ENCODE measurements at regions not wholly inside any gene's neighbourhood (a gene's known extent, or its start where the extent isn't known, plus 50 kb on each side); places are given as distances from the start of the nearest gene placed in this dataset.
A peak's percentile ranks its signal among the peaks of the same experiment; 100 is the strongest.

DNA sequence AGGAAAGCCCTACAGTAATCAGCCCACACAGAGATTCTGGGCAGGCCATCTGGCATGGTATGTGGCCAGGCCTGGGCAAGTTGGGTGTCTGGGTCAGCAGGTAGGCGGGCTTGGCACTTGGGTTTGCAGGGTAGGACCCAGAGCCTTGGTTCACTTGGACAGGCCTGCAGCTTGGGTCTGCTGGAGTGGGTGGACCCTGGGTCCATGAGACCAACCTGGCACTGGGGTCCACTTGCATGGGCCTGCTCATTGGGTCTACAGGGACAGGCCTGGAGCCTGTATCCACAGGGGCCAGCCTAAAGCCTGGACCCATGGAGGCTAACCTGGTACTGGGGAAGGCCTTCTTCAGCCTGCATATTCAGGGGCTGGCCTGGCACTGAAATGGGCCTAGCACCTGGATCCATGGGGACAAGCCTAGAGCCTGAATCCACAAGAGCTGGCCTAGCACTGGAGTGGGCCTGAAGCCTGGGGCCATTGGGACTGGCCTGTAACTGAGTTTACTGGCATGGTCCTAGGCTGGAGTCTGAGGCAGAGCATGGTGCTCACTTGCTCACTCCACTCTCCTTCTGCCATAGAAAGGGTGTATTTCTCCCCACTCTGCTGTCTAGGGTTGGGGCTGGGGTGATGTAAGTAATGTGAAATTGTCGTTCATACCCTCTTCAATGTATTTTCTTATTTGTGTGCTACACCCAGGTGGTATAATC lies 315.0 kb downstream of the AHR start:
- no peak overlapping the region for H3K9ac ChIP-seq (ENCODE audit: low read length)
- DNase-seq (ENCODE audit: low read depth): no peak
- no peaks in the 10 kb centered on the region for H3K36me3 ChIP-seq (ENCODE audit: control insufficient read depth, insufficient read depth, low read length, severe bottlenecking)
- no peak overlapping the region for H3K4me3 ChIP-seq (ENCODE audit: low read length)
- no peaks in the 10 kb centered on the region for H3K27me3 ChIP-seq (replicated peaks; ENCODE audit: control insufficient read depth, insufficient read depth, low read length)
- H3K9me3 ChIP-seq (ENCODE audit: control insufficient read depth, low read length): no peaks in the 10 kb centered on the region
- peaks cover 4% of the 10 kb centered on the region for H3K4me1 ChIP-seq (ENCODE audit: control insufficient read depth, insufficient read depth, low read length)

DNA sequence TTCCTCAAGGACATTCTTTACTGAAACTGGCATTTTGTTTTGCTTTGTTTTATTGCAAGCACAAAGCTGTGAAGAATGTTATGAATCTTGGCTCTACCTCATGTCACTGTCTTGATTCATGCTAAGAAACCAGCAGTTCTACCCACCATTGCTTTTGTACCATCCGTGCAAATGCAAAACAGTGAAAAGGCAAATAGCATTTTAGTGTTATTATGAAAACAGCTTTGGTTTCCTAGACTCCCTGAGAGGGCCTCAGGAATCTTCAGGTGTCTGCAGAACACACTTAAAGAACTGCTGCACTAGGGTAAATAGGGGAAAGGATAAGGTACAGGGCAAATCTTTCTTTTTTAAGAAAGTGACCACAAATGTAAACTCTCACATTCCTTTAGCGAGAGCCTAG lies 318.9 kb downstream of the AHR start:
- no peaks in the 10 kb centered on the region for H3K36me3 ChIP-seq (ENCODE audit: control insufficient read depth, insufficient read depth, low read length, severe bottlenecking)
- H3K9me3 ChIP-seq (ENCODE audit: control insufficient read depth, low read length): no peaks in the 10 kb centered on the region
- no peak overlapping the region for H3K4me3 ChIP-seq (ENCODE audit: low read length)
- no peak overlapping the region for H3K9ac ChIP-seq (ENCODE audit: low read length)
- H3K27me3 ChIP-seq (replicated peaks; ENCODE audit: control insufficient read depth, insufficient read depth, low read length): no peaks in the 10 kb centered on the region
- no peaks in the 10 kb centered on the region for H3K4me1 ChIP-seq (ENCODE audit: control insufficient read depth, insufficient read depth, low read length)
- DNase-seq (ENCODE audit: low read depth): peak; percentile 24

DNA sequence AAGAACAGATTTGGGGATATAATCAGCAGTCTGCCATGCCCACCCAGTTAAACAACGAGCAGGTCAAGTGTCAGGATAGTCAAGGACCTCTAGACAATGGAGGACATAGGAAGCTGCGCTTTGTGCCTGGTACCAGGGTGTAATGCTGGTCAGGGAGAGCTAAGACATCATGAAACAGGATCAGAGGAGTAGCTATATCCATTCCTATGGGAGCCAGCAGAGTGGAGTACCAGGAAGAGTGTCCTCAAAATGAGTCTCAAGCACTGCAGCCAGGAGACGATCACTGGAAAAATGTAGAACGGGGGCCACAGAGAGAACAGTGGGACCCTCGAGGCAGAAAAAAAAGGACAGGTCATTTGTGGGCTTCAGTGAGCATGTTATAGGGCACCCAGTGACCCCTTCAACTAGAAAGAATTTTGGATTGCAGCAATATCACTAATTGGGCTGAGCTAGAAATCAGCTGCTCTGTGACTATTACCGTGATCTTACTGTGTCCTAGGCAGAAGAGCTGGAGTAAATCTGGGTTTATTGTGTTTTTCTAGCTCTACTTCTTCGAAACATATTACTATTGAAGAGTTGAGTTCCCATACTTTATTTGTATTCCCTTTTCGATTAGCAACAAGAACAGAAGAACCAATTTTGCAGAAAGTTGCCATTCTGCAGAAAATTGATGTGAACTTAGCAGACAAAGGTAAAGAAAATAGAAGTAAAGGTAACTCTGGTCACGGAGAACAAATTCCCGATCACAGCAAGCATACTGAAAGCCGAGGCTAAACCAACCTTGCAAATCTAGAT lies 319.6 kb downstream of the AHR start:
- Histone ChIP-seq H3K27me3 (replicated peaks; ENCODE audit: control insufficient read depth, insufficient read depth, low read length) (no peaks in the 10 kb centered on the region), H3K36me3 (ENCODE audit: control insufficient read depth, insufficient read depth, low read length, severe bottlenecking) (no peaks in the 10 kb centered on the region), H3K9me3 (ENCODE audit: control insufficient read depth, low read length) (no peaks in the 10 kb centered on the region), H3K4me1 (ENCODE audit: control insufficient read depth, insufficient read depth, low read length) (peaks cover under 1% of the 10 kb centered on the region), H3K9ac (ENCODE audit: low read length) (no peak overlapping the region), H3K4me3 (ENCODE audit: low read length) (no peak overlapping the region)
- DNase-seq (ENCODE audit: low read depth): no peak

DNA sequence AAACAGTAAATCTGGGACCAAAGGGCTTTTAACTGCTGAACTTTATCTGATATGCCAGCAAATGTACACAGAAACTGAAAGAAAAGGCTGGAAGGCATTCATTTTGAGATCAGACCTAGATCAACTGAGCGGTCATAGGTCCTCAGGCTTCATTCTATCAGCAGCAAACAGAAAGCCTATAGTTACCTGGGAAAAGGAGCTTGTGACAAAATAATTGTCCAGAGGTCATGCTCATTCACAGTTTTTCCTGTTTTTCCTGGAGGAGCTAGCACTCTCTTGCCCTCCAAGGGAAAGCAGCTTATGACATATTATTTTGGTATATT lies 320.2 kb downstream of the AHR start:
- Histone ChIP-seq H3K27me3 (replicated peaks; ENCODE audit: control insufficient read depth, insufficient read depth, low read length) (no peaks in the 10 kb centered on the region), H3K9me3 (ENCODE audit: control insufficient read depth, low read length) (no peaks in the 10 kb centered on the region), H3K4me1 (ENCODE audit: control insufficient read depth, insufficient read depth, low read length) (peaks cover 6% of the 10 kb centered on the region), H3K4me3 (ENCODE audit: low read length) (no peak overlapping the region), H3K9ac (ENCODE audit: low read length) (no peak overlapping the region), H3K36me3 (ENCODE audit: control insufficient read depth, insufficient read depth, low read length, severe bottlenecking) (no peaks in the 10 kb centered on the region)
- DNase-seq (ENCODE audit: low read depth): no peak

DNA sequence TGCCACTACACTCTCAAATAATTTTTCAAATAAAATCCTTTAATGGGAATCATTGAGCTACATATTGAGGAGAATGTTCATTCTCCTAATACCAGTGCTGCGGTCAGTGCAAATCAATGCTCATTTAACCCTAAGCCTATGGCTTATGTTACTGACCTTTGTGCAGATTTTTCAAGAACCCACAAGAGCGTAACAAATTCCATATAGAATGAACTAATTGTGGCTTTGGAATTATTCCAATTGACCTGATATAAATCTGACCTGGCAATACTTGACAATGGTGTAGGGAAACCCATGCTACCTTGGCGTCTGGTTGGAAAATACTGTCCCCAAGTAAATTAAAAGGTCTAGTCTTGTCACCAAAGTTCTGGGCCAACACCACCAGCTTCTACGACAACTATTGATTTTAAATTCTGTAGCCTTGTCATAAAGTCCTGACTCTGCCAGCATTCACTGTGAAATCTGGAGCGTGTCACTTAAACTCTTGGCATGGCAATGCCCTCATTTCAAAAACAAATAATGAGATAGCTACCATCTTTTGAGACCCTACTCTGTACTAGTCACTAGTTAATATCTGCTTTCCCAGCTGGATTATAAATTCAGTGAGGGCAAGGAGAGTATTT lies 320.9 kb downstream of the AHR start:
- H3K4me1 ChIP-seq (ENCODE audit: control insufficient read depth, insufficient read depth, low read length): peaks cover 11% of the 10 kb centered on the region
- H3K36me3 ChIP-seq (ENCODE audit: control insufficient read depth, insufficient read depth, low read length, severe bottlenecking): no peaks in the 10 kb centered on the region
- no peaks in the 10 kb centered on the region for H3K9me3 ChIP-seq (ENCODE audit: control insufficient read depth, low read length)
- no peak overlapping the region for H3K4me3 ChIP-seq (ENCODE audit: low read length)
- DNase-seq (ENCODE audit: low read depth): no peak
- no peak overlapping the region for H3K9ac ChIP-seq (ENCODE audit: low read length)
- H3K27me3 ChIP-seq (replicated peaks; ENCODE audit: control insufficient read depth, insufficient read depth, low read length): no peaks in the 10 kb centered on the region

DNA sequence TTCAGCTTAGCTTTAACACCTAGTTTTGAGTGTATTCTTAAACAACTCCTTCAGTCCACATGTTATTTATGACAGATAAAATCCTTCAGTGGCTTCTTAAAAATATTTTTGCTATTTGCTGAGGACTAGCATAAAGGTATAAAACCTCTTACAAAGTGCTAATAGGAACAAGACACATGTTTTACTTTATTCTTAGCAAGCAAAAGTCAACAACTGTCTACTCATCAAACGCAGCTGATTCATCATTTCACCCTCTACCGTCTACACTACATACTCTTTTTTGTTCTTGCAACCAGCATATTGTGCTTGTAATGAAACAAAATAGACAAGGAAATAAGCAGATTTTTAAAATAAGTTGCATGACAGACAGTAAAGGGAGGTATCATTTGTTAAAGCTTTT lies 319.7 kb downstream of the SNX13 start:
- Histone ChIP-seq H3K4me1 (ENCODE audit: control insufficient read depth, insufficient read depth, low read length) (peaks cover 23% of the 10 kb centered on the region), H3K27me3 (replicated peaks; ENCODE audit: control insufficient read depth, insufficient read depth, low read length) (no peaks in the 10 kb centered on the region), H3K4me3 (ENCODE audit: low read length) (no peak overlapping the region), H3K36me3 (ENCODE audit: control insufficient read depth, insufficient read depth, low read length, severe bottlenecking) (no peaks in the 10 kb centered on the region), H3K9me3 (ENCODE audit: control insufficient read depth, low read length) (no peaks in the 10 kb centered on the region), H3K9ac (ENCODE audit: low read length) (no peak overlapping the region)
- DNase-seq (ENCODE audit: low read depth): no peak

DNA sequence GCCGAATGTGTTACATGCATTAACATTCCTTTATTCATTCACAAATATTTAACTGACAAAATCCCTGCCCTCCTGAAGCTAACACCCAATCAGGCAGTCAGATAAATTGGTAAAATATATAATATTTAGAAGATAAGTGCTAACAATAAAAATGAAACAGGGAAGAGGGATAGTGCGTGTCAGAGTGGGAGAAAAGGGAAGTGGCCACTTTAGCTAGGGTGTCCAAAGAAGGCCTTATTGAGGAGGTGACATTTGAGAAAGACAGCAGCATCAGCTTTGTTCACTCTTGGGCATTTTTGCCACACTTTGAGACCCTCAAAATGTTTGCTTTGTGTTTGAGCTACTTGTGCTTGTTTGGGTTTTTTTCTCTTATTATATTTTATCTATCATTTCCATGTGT lies 317.8 kb downstream of the SNX13 start:
- Histone ChIP-seq H3K4me1 (ENCODE audit: control insufficient read depth, insufficient read depth, low read length) (peaks cover 25% of the 10 kb centered on the region), H3K27me3 (replicated peaks; ENCODE audit: control insufficient read depth, insufficient read depth, low read length) (no peaks in the 10 kb centered on the region), H3K36me3 (ENCODE audit: control insufficient read depth, insufficient read depth, low read length, severe bottlenecking) (no peaks in the 10 kb centered on the region), H3K9ac (ENCODE audit: low read length) (no peak overlapping the region), H3K9me3 (ENCODE audit: control insufficient read depth, low read length) (no peaks in the 10 kb centered on the region), H3K4me3 (ENCODE audit: low read length) (no peak overlapping the region)
- DNase-seq (ENCODE audit: low read depth): no peak

DNA sequence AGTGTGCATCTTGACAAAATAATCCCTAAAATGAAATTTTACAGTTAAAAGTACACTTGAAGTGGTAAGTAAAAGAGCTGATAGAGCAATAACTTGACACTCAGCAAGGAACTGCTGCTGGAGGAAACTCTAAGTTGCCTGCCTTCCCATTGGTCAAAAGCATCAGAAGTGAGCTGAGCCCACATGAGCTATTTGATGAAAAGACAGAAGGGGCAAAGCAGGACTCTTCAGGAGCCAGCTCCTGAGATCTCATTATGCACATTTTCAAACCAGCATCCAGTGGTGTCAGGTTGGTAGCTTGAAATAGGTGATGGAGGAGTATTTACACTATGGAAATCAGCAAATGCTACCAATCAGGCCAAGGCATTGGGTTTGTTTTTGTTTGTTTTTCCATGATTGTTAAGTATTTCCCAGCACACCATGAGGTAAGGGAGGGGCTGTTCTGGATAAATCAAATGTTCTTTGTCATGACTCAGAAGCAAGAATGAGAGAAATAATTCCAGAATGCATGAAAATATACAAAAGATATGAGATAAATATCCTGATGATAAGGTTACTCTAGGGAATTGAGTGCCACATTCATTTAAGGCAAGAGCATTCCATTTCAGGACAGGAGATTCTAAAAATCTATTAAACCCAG lies 316.6 kb downstream of the SNX13 start:
- Histone ChIP-seq H3K36me3 (ENCODE audit: control insufficient read depth, insufficient read depth, low read length, severe bottlenecking) (no peaks in the 10 kb centered on the region), H3K4me3 (ENCODE audit: low read length) (no peak overlapping the region), H3K9ac (ENCODE audit: low read length) (peak overlapping the region; percentile 37), H3K27me3 (replicated peaks; ENCODE audit: control insufficient read depth, insufficient read depth, low read length) (no peaks in the 10 kb centered on the region), H3K4me1 (ENCODE audit: control insufficient read depth, insufficient read depth, low read length) (peaks cover 25% of the 10 kb centered on the region), H3K9me3 (ENCODE audit: control insufficient read depth, low read length) (no peaks in the 10 kb centered on the region)
- DNase-seq (ENCODE audit: low read depth): peak; percentile 57

DNA sequence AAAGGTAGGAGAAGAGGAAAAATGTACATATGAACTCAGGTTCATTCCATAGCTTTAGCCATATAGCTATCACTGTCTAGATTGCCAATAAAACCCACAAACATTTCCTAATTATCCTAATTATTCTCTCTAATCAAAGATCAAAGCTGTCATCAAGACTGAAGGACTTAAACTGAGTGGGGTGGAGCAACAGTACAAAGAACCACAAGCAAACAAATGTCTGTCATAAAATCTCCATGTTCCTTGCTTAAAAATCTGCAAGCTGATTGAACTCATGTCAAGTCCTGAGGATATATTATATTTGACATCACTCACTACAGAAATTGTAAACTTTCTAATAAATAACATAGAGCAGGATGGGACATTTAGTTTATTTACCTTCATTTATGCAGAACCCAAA lies 315.9 kb downstream of the SNX13 start:
- no peaks in the 10 kb centered on the region for H3K36me3 ChIP-seq (ENCODE audit: control insufficient read depth, insufficient read depth, low read length, severe bottlenecking)
- DNase-seq (ENCODE audit: low read depth): no peak
- no peaks in the 10 kb centered on the region for H3K9me3 ChIP-seq (ENCODE audit: control insufficient read depth, low read length)
- H3K27me3 ChIP-seq (replicated peaks; ENCODE audit: control insufficient read depth, insufficient read depth, low read length): no peaks in the 10 kb centered on the region
- H3K9ac ChIP-seq (ENCODE audit: low read length): peak overlapping the region; percentile 37
- H3K4me1 ChIP-seq (ENCODE audit: control insufficient read depth, insufficient read depth, low read length): peaks cover 25% of the 10 kb centered on the region
- no peak overlapping the region for H3K4me3 ChIP-seq (ENCODE audit: low read length)

DNA sequence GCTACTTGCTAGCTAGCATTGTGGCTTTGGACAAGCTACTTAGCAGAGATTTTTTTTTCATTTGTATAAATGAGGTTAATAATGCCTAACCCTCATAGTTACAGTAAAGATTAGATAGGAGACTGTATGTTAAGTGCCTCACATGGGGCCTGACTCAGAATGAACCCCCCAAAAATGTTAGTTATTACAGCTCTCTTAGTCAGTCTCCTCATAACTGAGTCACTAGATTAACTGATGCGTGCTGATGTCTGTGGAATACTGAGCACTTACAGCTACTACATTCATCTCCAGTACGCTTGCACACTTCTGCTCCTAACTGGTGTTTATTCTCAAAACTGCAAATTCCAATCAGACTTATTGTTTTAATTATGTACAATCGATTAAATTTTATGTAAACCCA lies 315.3 kb downstream of the SNX13 start:
- Histone ChIP-seq H3K27me3 (replicated peaks; ENCODE audit: control insufficient read depth, insufficient read depth, low read length) (no peaks in the 10 kb centered on the region), H3K9ac (ENCODE audit: low read length) (peak overlapping the region; percentile 37), H3K9me3 (ENCODE audit: control insufficient read depth, low read length) (no peaks in the 10 kb centered on the region), H3K4me3 (ENCODE audit: low read length) (no peak overlapping the region), H3K36me3 (ENCODE audit: control insufficient read depth, insufficient read depth, low read length, severe bottlenecking) (no peaks in the 10 kb centered on the region), H3K4me1 (ENCODE audit: control insufficient read depth, insufficient read depth, low read length) (peaks cover 25% of the 10 kb centered on the region)
- DNase-seq (ENCODE audit: low read depth): peak; percentile 81

DNA sequence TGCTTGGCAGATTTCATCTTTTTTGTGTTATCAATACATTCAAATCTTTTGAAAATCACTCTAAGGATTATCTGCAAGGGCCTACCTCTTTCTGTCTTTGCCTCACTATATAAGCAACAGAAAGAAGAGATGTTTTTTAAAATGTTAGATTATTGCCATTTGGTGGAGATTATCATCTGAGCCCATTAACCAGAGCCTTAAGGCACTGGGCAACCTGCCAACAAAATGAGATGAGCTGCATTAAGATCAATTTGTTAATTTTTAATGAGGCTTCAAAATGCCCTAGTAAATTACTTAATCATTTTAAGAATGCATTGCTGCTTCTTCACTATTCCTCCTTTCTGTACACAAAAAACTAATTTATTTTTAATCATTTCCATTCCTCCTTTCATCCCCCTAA lies 314.1 kb downstream of the SNX13 start:
- H3K27me3 ChIP-seq (replicated peaks; ENCODE audit: control insufficient read depth, insufficient read depth, low read length): no peaks in the 10 kb centered on the region
- no peak overlapping the region for H3K4me3 ChIP-seq (ENCODE audit: low read length)
- no peaks in the 10 kb centered on the region for H3K9me3 ChIP-seq (ENCODE audit: control insufficient read depth, low read length)
- no peaks in the 10 kb centered on the region for H3K36me3 ChIP-seq (ENCODE audit: control insufficient read depth, insufficient read depth, low read length, severe bottlenecking)
- DNase-seq (ENCODE audit: low read depth): no peak
- peaks cover 25% of the 10 kb centered on the region for H3K4me1 ChIP-seq (ENCODE audit: control insufficient read depth, insufficient read depth, low read length)
- H3K9ac ChIP-seq (ENCODE audit: low read length): no peak overlapping the region

Measured in adipocyte (in vitro differentiated cells).